HG03135 (cell line): ENCODE measurements at regions not wholly inside any gene's neighbourhood (a gene's known extent, or its start where the extent isn't known, plus 50 kb on each side); places are given as distances from the start of the nearest gene placed in this dataset.

Experiments used
- ATAC-seq: cut with Tn5 transposase; IDR thresholded peaks from one replicate; pipeline ENCODE4 v1.9.1; 2021; ENCODE audit warnings: mild to moderate bottlenecking, moderate library complexity; ENCODE audit not compliant: unreplicated experiment

- no peak for ATAC-seq
Observed at GRCh38 chr15:36218322-36218721, 361.1 kb upstream of the CDIN1 start.

DNA sequence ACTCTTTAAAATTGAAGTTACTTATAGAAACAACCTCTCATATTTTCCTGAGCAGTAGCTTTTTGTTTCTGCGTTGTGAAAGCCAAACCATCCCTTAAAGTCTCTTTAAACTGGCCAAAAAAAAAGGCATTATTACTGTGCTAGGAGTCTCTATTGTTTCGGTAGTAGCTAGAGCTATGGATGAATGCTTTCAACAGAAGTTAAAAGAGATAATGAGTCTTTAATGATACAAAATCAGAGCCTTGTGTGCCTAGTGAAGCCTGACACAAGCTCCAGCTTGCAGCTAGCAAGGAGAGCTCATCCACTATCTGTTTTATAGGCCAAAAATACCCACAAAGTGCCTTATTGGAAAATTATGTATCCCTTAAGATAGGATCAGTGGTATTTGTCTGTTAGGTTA, 360.4 kb upstream of the CDIN1 start:
- ATAC-seq: no peak

DNA sequence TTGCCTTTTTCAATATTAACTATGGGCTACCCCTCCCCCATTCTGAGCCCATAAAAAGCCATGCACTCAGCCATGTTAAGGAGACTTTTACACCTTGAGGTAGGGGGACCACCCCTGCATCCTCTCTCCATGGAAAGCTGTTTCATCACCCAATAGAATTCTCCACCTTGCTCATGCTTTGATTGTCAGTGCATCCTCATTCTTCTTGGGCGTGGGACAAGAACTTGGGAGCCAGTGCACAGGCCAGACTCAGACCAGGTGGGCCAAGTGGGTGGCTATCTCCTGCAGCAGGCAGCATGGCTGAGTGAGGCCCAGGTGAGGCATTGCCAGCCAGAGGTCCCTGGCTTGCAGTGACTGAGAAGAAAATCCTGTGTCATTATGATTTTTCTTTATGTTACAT, 357.4 kb upstream of the CDIN1 start:
- no peak for ATAC-seq

DNA sequence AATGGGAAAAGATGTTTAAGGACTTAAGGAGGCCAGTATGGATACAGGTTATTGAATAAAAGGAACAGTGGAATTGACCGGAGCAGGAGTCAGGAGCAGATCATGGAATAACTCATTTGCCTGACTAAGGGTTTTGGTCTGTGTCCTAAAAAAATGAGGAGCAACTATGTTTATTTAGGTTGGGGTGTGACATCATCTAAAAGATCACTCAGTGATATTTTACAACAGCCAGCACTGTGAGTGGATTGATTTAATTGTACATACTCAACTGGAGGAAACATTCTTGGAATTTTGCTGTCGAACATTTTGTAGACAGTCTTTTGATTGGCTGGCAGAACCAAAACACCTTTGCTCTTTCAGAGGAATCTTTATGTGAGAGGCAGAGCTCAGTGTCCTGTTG, 348.6 kb upstream of the CDIN1 start:
- ATAC-seq: no peak

- ATAC-seq: no peak
Observed at GRCh38 chr15:36232491-36232890, 346.9 kb upstream of the CDIN1 start.

GRCh38 chr15:36234743-36235142, 344.7 kb upstream of the CDIN1 start:
- no peak for ATAC-seq

DNA sequence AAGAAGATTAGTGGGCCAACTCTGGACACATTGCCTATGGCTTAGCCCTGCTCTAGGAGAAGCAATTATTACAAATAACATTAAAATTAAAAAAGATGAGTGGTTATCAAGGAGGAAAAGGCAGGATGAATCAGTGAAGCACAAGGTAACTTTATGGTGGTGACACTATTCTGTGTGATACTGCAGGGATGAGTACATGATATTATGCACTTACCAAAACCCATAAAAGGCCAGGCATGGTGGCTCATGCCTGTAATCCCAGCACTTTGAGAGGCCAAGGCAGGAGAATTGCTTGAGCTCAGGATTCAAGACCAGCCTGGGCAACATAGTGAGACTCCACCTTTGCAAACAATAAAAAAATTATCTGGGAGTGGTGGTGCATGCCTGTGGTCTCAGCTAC, 344.3 kb upstream of the CDIN1 start:
- ATAC-seq: no peak

DNA sequence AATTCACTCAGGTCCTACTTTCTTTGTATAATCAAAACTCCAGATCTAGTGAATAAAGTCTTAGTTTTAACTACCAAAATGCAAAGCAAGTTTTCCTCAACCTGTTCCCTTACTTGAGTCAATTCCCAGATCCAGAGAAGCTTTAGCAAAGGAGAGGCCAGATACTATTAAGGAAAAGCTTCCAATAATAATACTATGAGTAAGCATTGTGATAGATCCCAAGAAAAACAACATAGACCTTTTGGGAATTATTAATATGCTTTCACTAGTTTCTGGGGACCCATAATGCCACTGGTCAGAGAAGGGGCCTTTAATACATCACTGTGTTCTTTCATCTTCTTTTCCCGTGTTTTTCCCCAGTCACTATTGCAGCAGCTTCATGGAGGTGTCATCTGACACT, 339.9 kb upstream of the CDIN1 start:
- ATAC-seq: no peak

- no peak for ATAC-seq
Observed at GRCh38 chr15:36251450-36251849, 328.0 kb upstream of the CDIN1 start.

DNA sequence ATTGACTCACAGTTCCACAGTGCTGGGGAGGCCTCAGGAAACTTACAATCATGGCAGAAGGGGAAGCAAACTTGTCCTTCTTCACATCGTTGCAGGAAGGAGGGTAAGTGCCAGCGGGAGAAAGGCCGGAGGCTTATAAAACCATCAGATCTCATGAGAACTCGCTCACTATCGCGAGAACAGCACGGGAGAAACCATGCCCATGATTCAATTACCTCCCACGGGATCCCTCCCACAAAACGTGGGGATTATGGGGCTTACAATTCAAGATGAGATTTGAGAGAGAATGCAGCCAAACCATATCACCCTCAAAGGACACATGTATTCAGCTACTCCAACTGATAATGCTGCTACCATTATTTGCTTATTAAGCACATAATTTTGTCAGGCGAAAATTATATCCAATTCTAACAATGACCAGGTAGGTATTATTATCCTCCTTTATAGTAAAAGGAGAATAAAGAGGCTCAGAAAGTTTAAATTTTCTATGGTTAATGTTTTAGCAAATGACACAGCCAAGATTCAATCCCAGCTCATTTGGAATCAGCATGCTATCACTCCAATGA, 327.2 kb upstream of the CDIN1 start:
- ATAC-seq: no peak

GRCh38 chr15:36254426-36254825, 325.0 kb upstream of the CDIN1 start:
- no peak for ATAC-seq

GRCh38 chr15:36256404-36256807, 323.0 kb upstream of the CDIN1 start:
- ATAC-seq: no peak

DNA sequence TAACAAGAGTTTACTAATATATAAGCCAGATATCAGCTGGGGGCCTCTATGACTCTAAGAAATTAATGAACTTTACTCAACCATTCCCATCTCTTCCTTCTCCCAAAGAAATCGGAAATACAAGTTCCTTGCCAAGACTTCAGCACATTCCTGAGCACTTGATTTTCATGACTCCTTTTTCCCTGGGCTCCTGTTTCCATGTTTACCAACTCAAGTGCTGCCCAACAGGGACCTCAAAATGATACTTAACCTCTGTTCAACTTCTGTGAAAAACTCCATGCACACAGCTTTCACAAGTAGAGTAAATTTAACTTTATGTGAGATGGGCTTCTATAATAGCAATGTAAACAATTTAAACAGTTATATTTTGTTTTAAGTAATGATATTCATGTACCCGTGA, 315.8 kb upstream of the CDIN1 start:
- no peak for ATAC-seq

DNA sequence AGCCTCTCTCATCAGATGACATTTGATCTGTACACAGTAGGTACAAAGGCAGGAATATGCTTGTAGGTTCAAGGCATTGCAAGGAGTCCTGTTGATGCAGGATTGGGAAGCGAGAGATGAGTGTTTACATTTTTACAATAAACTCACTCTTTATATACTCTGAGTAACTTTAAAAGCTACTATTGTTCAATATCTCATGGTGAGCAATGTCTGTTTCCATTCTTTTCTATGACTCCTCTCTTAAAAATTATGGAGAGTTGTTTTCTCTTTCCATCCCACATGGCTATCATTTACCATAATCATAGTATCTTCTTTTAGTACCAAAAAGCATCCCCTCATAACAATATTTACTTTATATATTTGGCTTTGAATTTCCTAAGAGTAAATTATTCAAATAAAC, 314.0 kb upstream of the CDIN1 start:
- no peak for ATAC-seq

- no peak for ATAC-seq
Observed at GRCh38 chr15:36271048-36271447, 308.4 kb upstream of the CDIN1 start.

DNA sequence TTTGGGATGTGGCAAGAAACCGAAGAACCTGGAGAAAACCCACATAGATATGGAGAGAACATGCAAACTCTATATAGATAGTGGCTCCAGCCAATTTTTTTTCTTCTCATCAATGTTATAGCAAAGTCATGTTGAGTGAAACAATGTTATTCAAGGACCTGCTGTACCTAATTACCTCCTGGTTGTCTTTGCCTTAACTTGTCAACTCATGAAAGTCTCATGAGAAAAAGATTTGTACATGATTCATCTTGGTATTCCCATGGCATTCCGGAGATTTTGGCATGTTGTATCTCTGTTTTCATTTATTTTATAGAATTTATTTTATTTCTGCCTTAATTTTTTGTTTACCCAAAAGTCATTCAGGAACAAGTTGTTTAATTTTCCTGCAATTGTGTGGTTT, 303.8 kb upstream of the CDIN1 start:
- ATAC-seq: no peak

GRCh38 chr15:36278219-36278618, 301.2 kb upstream of the CDIN1 start:
- no peak for ATAC-seq

- no peak for ATAC-seq
Observed at GRCh38 chr15:36282821-36283220, 296.6 kb upstream of the CDIN1 start.

- ATAC-seq: no peak
Observed at GRCh38 chr15:36284911-36285310, 294.5 kb upstream of the CDIN1 start.

DNA sequence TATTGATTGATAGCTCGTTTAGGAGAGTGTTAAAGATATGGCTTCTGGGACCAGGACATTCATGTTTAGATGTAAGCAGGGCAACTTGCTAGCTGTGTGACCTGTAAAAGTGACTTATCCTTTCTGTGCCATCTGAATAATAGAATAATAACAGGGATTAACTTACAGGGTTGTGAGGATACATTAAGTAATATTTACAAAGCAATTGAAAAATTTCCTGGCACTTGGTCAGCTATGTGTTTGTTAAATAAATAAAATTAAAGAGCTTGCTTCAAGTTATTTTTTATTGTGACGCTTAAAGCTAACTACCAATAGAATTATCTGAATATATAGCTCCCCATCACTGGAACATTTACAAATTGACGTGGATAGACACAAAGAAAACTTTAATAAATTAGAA, 287.9 kb upstream of the CDIN1 start:
- ATAC-seq: no peak

- ATAC-seq: no peak
Observed at GRCh38 chr15:36294359-36294758, 285.1 kb upstream of the CDIN1 start.

- no peak for ATAC-seq
Observed at GRCh38 chr15:36301947-36302346, 277.5 kb upstream of the CDIN1 start.

DNA sequence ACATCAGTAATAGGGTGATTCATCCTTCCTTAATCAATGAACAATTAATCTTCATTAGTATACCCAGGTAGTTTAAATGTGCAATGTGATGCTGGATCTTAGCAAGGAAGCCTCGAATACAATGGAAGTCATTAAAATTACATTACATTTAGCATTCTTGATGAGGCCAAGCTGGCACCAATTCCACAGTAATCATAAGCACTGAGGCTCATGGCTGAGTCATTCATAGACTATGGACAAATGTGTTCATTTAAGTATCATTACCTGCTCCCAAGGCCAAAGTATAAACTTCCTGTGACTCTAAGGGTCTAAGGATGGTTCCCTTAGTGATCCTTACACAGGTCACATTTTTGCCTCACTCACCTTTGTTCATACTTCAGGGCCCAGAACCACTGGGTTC, 266.4 kb upstream of the CDIN1 start:
- ATAC-seq: no peak
